Endodermal cell (in vitro differentiated cells): ENCODE measurements at regions not wholly inside any gene's neighbourhood (a gene's known extent, or its start where the extent isn't known, plus 50 kb on each side); places are given as distances from the start of the nearest gene placed in this dataset.

Experiments used
- DNase-seq: peaks from one replicate; pipeline ENCODE4 v3.0.0-alpha.2; 2017
- H3K27ac ChIP-seq: 2 replicates; pipeline ENCODE4 v1.5.1; 2013; ENCODE audit warnings: mild to moderate bottlenecking, low read depth, low read length, moderate library complexity
- H3K27me3 ChIP-seq: 2 replicates; pipeline ENCODE4 v1.6.1; 2013; ENCODE audit warnings: mild to moderate bottlenecking, low read length, moderate library complexity; ENCODE audit not compliant: insufficient read depth, control insufficient read depth, poor library complexity, severe bottlenecking
- H3K36me3 ChIP-seq: 2 replicates; pipeline ENCODE4 v1.7.0; 2013; ENCODE audit warnings: mild to moderate bottlenecking, low read length, moderate library complexity; ENCODE audit not compliant: control insufficient read depth, insufficient read depth
- H3K4me1 ChIP-seq: one replicate; pipeline ENCODE4 v1.7.0; 2013; ENCODE audit warnings: low read length; ENCODE audit not compliant: control insufficient read depth, insufficient read depth
- H3K4me3 ChIP-seq: 2 replicates; pipeline ENCODE4 v1.5.1; 2013; ENCODE audit warnings: mild to moderate bottlenecking, low read length, moderate library complexity
- H3K9ac ChIP-seq: 2 replicates; pipeline ENCODE4 v1.6.1; 2013; ENCODE audit warnings: mild to moderate bottlenecking, low read length, moderate library complexity; ENCODE audit not compliant: poor library complexity, severe bottlenecking; ENCODE audit errors: extremely low read depth
- H3K9me3 ChIP-seq: 2 replicates; pipeline ENCODE4 v1.6.1; 2013; ENCODE audit warnings: mild to moderate bottlenecking, low read length, moderate library complexity; ENCODE audit not compliant: control insufficient read depth
- H3K27ac Mint-ChIP-seq: 2 replicates; pipeline ENCODE4 v1.8.0; 2020; ENCODE audit warnings: mixed read lengths
- H3K27me3 Mint-ChIP-seq: 2 replicates; pipeline ENCODE4 v1.8.0; 2021; ENCODE audit warnings: mild to moderate bottlenecking, mixed read lengths; ENCODE audit not compliant: insufficient read depth
- H3K36me3 Mint-ChIP-seq: 2 replicates; pipeline ENCODE4 v1.8.0; 2020; ENCODE audit warnings: low read depth, mixed read lengths
- H3K4me1 Mint-ChIP-seq: 2 replicates; pipeline ENCODE4 v1.8.0; 2020; ENCODE audit warnings: mixed read lengths
- H3K4me3 Mint-ChIP-seq: 2 replicates; pipeline ENCODE4 v1.8.0; 2020; ENCODE audit warnings: mild to moderate bottlenecking, moderate library complexity, mixed read lengths
- H3K9me3 Mint-ChIP-seq: 2 replicates; pipeline ENCODE4 v1.8.0; 2020; ENCODE audit warnings: mild to moderate bottlenecking, mixed read lengths
- WGBS, 2 experiments: methylation state at CpG; one replicate each; pipeline versions ENCODE4 v1.1.5 to v1.1.7; 2013; ENCODE audit warnings: missing lambda C conversion rate in 2 of 2, mixed read lengths in 1 of 2; ENCODE audit not compliant: insufficient coverage in 1 of 2, insufficient read length in 1 of 2; 5-methylcytosine and 5-hydroxymethylcytosine counted together
- TF ChIP-seq, protein P1 (sequence below): fragments of 200-600 bp; sonication (generic); conservative IDR thresholded peaks from 2 replicates; pipeline ENCODE4 v1.5.0; 2021; ENCODE audit warnings: antibody characterized with exemption, mild to moderate bottlenecking

DNA sequence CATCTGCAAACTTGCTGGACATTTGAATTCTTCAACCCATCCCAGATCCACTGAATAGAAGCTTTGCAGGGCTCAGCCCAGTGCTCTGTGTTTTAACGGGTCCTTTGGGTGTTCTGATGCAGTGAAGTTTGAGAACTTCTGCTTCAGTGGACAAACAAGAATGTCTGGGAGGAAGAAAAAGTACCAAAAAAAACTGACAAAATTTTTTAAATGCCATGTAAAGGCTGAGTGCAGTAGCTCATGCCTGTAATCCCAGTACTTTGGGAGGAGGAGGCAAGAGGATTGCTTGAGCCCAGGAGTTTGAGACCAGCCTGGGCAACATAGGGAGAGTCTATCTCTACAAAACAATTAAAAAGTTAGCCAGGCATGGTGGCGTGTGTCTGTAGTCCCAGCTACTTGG, 51.8 kb upstream of the FRMD4A start:
- Mint-ChIP-seq H3K36me3 (no peaks in the 10 kb centered on the region), H3K4me1 (peaks cover 12% of the 10 kb centered on the region), H3K4me3 (no peak overlapping the region), H3K27me3 (no peaks in the 10 kb centered on the region), H3K9me3 (no peaks in the 10 kb centered on the region), H3K27ac (no peak overlapping the region)
- no peak for DNase-seq
- Histone ChIP-seq H3K27me3 (no peaks in the 10 kb centered on the region), H3K27ac (no peak overlapping the region), H3K36me3 (no peaks in the 10 kb centered on the region), H3K9ac (no peak overlapping the region), H3K4me1 (peaks cover 2% of the 10 kb centered on the region), H3K9me3 (no peaks in the 10 kb centered on the region), H3K4me3 (no peak overlapping the region)
- 65 to 69% methylated on average over 2 of the region's 2 CpGs for WGBS, 2 experiments
- TF ChIP-seq, protein P1, sequence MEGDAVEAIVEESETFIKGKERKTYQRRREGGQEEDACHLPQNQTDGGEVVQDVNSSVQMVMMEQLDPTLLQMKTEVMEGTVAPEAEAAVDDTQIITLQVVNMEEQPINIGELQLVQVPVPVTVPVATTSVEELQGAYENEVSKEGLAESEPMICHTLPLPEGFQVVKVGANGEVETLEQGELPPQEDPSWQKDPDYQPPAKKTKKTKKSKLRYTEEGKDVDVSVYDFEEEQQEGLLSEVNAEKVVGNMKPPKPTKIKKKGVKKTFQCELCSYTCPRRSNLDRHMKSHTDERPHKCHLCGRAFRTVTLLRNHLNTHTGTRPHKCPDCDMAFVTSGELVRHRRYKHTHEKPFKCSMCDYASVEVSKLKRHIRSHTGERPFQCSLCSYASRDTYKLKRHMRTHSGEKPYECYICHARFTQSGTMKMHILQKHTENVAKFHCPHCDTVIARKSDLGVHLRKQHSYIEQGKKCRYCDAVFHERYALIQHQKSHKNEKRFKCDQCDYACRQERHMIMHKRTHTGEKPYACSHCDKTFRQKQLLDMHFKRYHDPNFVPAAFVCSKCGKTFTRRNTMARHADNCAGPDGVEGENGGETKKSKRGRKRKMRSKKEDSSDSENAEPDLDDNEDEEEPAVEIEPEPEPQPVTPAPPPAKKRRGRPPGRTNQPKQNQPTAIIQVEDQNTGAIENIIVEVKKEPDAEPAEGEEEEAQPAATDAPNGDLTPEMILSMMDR, result no peak

DNA sequence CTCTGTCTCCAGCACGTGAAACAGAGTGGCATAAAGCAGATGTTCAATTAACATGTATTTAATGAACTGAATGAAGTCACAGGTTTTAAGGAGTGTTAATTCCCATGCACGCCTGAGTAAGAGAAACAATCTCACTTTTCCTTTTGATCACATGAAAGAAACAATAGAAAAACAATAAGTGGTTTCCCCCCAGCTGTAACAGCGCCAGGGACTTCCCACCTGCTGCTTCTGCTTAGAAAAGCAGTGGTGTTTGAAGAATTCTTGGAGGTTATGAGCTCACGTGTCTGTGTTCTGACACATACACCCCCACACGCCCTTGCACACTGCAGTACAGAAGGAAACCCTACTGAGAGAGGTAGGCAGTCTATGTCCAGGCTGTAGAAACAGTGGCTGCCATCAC, 51.3 kb upstream of the FRMD4A start:
- TF ChIP-seq, protein P1, result no peak
- Mint-ChIP-seq H3K4me1 (peaks cover 16% of the 10 kb centered on the region), H3K4me3 (no peak overlapping the region), H3K9me3 (no peaks in the 10 kb centered on the region), H3K36me3 (no peaks in the 10 kb centered on the region), H3K27ac (no peak overlapping the region), H3K27me3 (no peaks in the 10 kb centered on the region)
- no peaks in the 10 kb centered on the region for H3K9me3 ChIP-seq
- no peaks in the 10 kb centered on the region for H3K27me3 ChIP-seq
- no peak for DNase-seq
- H3K36me3 ChIP-seq, result no peaks in the 10 kb centered on the region
- H3K4me1 ChIP-seq, result peaks cover 2% of the 10 kb centered on the region
- no peak overlapping the region for H3K27ac ChIP-seq
- no peak overlapping the region for H3K9ac ChIP-seq
- no peak overlapping the region for H3K4me3 ChIP-seq
- WGBS, 2 experiments, result 83 to 88% methylated on average over 2 to 5 of the region's 5 CpGs

DNA sequence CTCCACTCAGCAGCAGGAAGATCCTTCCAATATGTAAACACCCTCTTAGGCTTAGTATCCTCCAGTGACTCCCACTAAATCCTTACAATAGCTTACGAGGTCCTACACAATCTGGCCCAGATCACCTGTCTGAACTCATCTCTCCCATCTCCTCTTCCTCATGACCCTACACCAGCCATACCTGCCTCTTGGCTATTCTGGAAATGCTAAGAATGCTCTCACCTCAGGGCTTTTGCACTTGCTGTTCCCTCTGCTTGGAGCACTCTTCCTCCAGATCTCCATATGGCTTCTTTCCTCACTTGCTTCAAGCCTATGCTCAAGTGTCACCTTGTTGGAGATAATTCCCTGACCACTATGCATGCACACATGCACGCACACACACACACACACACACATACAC, 50.8 kb upstream of the FRMD4A start:
- Histone ChIP-seq H3K9me3 (no peaks in the 10 kb centered on the region), H3K4me3 (no peak overlapping the region), H3K27me3 (no peaks in the 10 kb centered on the region), H3K36me3 (no peaks in the 10 kb centered on the region), H3K27ac (no peak overlapping the region), H3K9ac (no peak overlapping the region), H3K4me1 (peaks cover 2% of the 10 kb centered on the region)
- Mint-ChIP-seq H3K4me1 (peaks cover 16% of the 10 kb centered on the region), H3K36me3 (no peaks in the 10 kb centered on the region), H3K9me3 (no peaks in the 10 kb centered on the region), H3K4me3 (no peak overlapping the region), H3K27ac (no peak overlapping the region), H3K27me3 (no peaks in the 10 kb centered on the region)
- TF ChIP-seq, protein P1, result no peak
- WGBS, 2 experiments, result 61 to 75% methylated on average over 2 of the region's 2 CpGs
- DNase-seq, result no peak
